Gastrocnemius medialis (tissue), 4 donors: ENCODE measurements at regions not wholly inside any gene's neighbourhood (a gene's known extent, or its start where the extent isn't known, plus 50 kb on each side); places are given as distances from the start of the nearest gene placed in this dataset.

Experiments
- ATAC-seq, 2 donors: fragments of 150-250 bp; one replicate each; pipeline ENCODE4 v1.9.1; 2016
- DNase-seq, 2 donors: peaks; one replicate each; pipeline ENCODE4 v3.0.0-alpha.2; 2019
- H3K27ac ChIP-seq, 4 donors: fragments of 200-600 bp; sonication (generic); 1 replicate in 1 of 4; 2 replicates in 3 of 4; pipeline ENCODE4 v1.5.1; 2016 to 2018; ENCODE audit warnings: mild to moderate bottlenecking in 2 of 4, moderate library complexity in 1 of 4
- H3K27me3 ChIP-seq, 3 donors: fragments of 200-600 bp; sonication (generic) in 2 of 3; 1 replicate in 1 of 3; 2 replicates in 2 of 3; pipeline versions ENCODE4 v1.5.1 to v1.6.0; 2016 to 2019; ENCODE audit warnings: mild to moderate bottlenecking in 1 of 3, moderate library complexity in 1 of 3
- H3K36me3 ChIP-seq, 2 donors: fragments of 200-600 bp; sonication (generic) in 1 of 2; one replicate each; pipeline ENCODE4 v1.5.1; 2017 to 2018
- H3K4me1 ChIP-seq, 2 donors: fragments of 200-600 bp; sonication (generic) in 1 of 2; one replicate each; pipeline ENCODE4 v1.5.1; 2016 to 2017; ENCODE audit warnings: mild to moderate bottlenecking in 2 of 2
- H3K4me3 ChIP-seq, 4 donors: fragments of 200-600 bp; sonication (generic) in 3 of 4; 1 replicate in 1 of 4; 2 replicates in 3 of 4; pipeline ENCODE4 v1.5.1; 2016 to 2019; ENCODE audit warnings: mild to moderate bottlenecking in 2 of 4
- H3K9me3 ChIP-seq, 3 donors: fragments of 200-600 bp; sonication (generic) in 2 of 3; 1 replicate in 1 of 3; 2 replicates in 2 of 3; pipeline ENCODE4 v1.5.1; 2016 to 2019
- CTCF ChIP-seq, 5 experiments: fragments of 450-650 bp in 3 of 5; fragments of 200-600 bp in 2 of 5; sonication (generic) in 2 of 5; IDR thresholded peaks in 4 of 5; conservative IDR thresholded peaks in 1 of 5; 1 replicate in 4 of 5; 2 replicates in 1 of 5; pipeline ENCODE4 v1.5.1; 2016 to 2019; ENCODE audit warnings: antibody characterized with exemption in 5 of 5, mild to moderate bottlenecking in 3 of 5, moderate library complexity in 3 of 5
- POLR2A ChIP-seq, 2 donors: fragments of 450-650 bp; IDR thresholded peaks; one replicate each; pipeline ENCODE4 v1.6.1; 2017; ENCODE audit warnings: antibody characterized with exemption in 2 of 2, mild to moderate bottlenecking in 2 of 2, moderate library complexity in 2 of 2
- in situ Hi-C, 4 donors: fragments of 200-750 bp; cut with MboI; loops; one replicate each; pipeline versions ENCODE4 v1.15.0 to v1.8.0; 2017; ENCODE audit warnings: low sequenced_read_pairs in 4 of 4
- intact Hi-C: fragments of 100-400 bp; cut with DNase I; formaldehyde crosslinking; loops from one replicate; pipeline ENCODE4 v1.15.1; 2023; ENCODE audit warnings: low total_unique reads

GRCh38 chr10:44539178-44539577 lies 154.3 kb upstream of the CXCL12 start:
- H3K36me3 ChIP-seq, result no peaks in the 10 kb centered on the region
- ATAC-seq, result no peak
- intact Hi-C loops (no loop called here), in situ Hi-C loops (no loop called here)
- H3K27ac ChIP-seq, result no peak overlapping the region
- DNase-seq, result no peak
- no peak overlapping the region for H3K4me3 ChIP-seq
- H3K9me3 ChIP-seq, result no peaks in the 10 kb centered on the region
- H3K27me3 ChIP-seq, result no peaks in the 10 kb centered on the region
- H3K4me1 ChIP-seq, result no peaks in the 10 kb centered on the region
- TF ChIP-seq CTCF (IDR thresholded peaks at IDR 0.05 in 4 of 5, conservative IDR thresholded peaks at IDR 0.05 in 1 of 5), result no peak
- TF ChIP-seq POLR2A (IDR thresholded peaks at IDR 0.05), result no peak

GRCh38 chr10:44552726-44553125 lies 167.8 kb upstream of the CXCL12 start:
- ATAC-seq (no peak), DNase-seq (no peak)
- no peak overlapping the region for H3K4me3 ChIP-seq
- H3K27ac ChIP-seq, result no peak overlapping the region
- in situ Hi-C loops, result no loop called here
- H3K4me1 ChIP-seq, result no peaks in the 10 kb centered on the region
- H3K9me3 ChIP-seq, result no peaks in the 10 kb centered on the region
- TF ChIP-seq POLR2A (IDR thresholded peaks at IDR 0.05), result no peak
- no peak for TF ChIP-seq CTCF (IDR thresholded peaks at IDR 0.05 in 4 of 5, conservative IDR thresholded peaks at IDR 0.05 in 1 of 5)
- no peaks in the 10 kb centered on the region for H3K27me3 ChIP-seq
- intact Hi-C loops, result no loop called here
- H3K36me3 ChIP-seq, result no peaks in the 10 kb centered on the region

GRCh38 chr10:44557596-44558191 lies 172.8 kb upstream of the CXCL12 start:
- no peak for DNase-seq
- TF ChIP-seq POLR2A (IDR thresholded peaks at IDR 0.05) (no peak), CTCF (IDR thresholded peaks at IDR 0.05 in 4 of 5, conservative IDR thresholded peaks at IDR 0.05 in 1 of 5) (no peak)
- no peaks in the 10 kb centered on the region for H3K4me1 ChIP-seq
- H3K36me3 ChIP-seq, result no peaks in the 10 kb centered on the region
- no peak overlapping the region for H3K4me3 ChIP-seq
- in situ Hi-C loops, result no loop called here
- intact Hi-C loops, result no loop called here
- H3K27ac ChIP-seq, result no peak overlapping the region
- no peaks in the 10 kb centered on the region for H3K9me3 ChIP-seq
- no peak for ATAC-seq
- no peaks in the 10 kb centered on the region for H3K27me3 ChIP-seq

DNA sequence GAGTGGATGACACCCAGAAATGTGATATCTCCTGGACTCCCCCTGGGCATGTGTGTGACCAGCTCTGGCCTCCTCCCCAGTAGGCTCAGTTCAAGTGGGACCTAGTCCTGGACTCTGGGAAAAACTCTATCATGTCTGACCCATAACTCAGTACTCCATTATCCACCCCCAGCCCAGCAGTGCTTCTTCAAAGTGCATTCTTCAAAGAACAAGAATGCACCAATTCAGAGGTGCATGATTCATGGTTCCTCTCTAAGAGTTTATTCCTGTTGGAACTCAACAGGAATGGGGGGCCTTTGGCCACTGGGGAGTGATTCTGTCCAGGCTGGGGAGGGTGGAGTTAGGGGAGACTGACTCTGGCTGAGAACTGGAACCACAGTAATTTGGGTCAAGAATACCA lies 173.6 kb upstream of the CXCL12 start:
- no peak for TF ChIP-seq CTCF (IDR thresholded peaks at IDR 0.05 in 4 of 5, conservative IDR thresholded peaks at IDR 0.05 in 1 of 5)
- TF ChIP-seq POLR2A (IDR thresholded peaks at IDR 0.05), result no peak
- no peak for DNase-seq
- in situ Hi-C loops (no loop called here), intact Hi-C loops (no loop called here)
- no peak overlapping the region for H3K4me3 ChIP-seq
- H3K27me3 ChIP-seq, result no peaks in the 10 kb centered on the region
- ATAC-seq, result no peak
- no peaks in the 10 kb centered on the region for H3K4me1 ChIP-seq
- H3K27ac ChIP-seq, result no peak overlapping the region
- H3K36me3 ChIP-seq, result no peaks in the 10 kb centered on the region
- no peaks in the 10 kb centered on the region for H3K9me3 ChIP-seq

DNA sequence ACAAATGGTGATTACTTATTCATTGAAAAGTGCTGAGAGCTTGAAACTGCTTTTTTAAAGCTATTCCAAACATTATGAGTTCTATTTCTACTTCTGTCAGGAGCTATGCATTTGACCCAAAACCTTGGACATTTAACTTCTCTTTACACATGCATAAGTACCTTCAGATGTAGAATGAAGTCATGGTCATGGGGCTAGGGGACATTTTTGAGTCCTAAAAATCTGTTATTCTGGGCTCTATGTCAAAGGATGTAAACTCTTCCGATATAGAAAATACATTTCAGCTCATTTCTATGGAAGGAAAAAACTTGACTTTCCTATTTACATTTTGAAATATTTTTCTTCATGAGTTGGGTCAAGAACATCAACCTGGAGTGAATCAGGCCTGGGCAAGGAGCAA lies 179.5 kb upstream of the CXCL12 start:
- no peaks in the 10 kb centered on the region for H3K9me3 ChIP-seq
- H3K27ac ChIP-seq, result no peak overlapping the region
- no peaks in the 10 kb centered on the region for H3K36me3 ChIP-seq
- H3K4me3 ChIP-seq, result no peak overlapping the region
- H3K4me1 ChIP-seq, result no peaks in the 10 kb centered on the region
- no peak for ATAC-seq
- intact Hi-C loops, result no loop called here
- no peak for TF ChIP-seq POLR2A (IDR thresholded peaks at IDR 0.05)
- no peak for TF ChIP-seq CTCF (IDR thresholded peaks at IDR 0.05 in 4 of 5, conservative IDR thresholded peaks at IDR 0.05 in 1 of 5)
- no peak for DNase-seq
- in situ Hi-C loops, result no loop called here
- H3K27me3 ChIP-seq, result no peaks in the 10 kb centered on the region
